MM.1S (cell line): ENCODE measurements at regions not wholly inside any gene's neighbourhood (a gene's known extent, or its start where the extent isn't known, plus 50 kb on each side); places are given as distances from the start of the nearest gene placed in this dataset.

Source experiments
- DNase-seq: peaks from one replicate; pipeline ENCODE4 v3.0.0-alpha.2; 2015
- H2AFZ ChIP-seq: fragments of 300-600 bp; sonication (generic); 2 replicates; pipeline ENCODE4 v1.6.0; 2016; ENCODE audit warnings: antibody characterized with exemption, low read length
- H3F3A ChIP-seq: fragments of 300-600 bp; sonication (generic); 2 replicates; pipeline ENCODE4 v1.6.1; 2016; ENCODE audit warnings: mild to moderate bottlenecking, antibody characterized with exemption, low read length, moderate library complexity, mixed read lengths; ENCODE audit not compliant: insufficient read depth
- H3K27ac ChIP-seq: fragments of 300-600 bp; sonication (generic); 2 replicates; pipeline ENCODE4 v1.5.1; 2016; ENCODE audit warnings: mild to moderate bottlenecking, low read length
- H3K27me3 ChIP-seq: fragments of 300-600 bp; sonication (generic); replicated peaks from 2 replicates; pipeline ENCODE4 v1.6.0; 2016; ENCODE audit warnings: low read length; ENCODE audit not compliant: insufficient read depth
- H3K36me3 ChIP-seq: fragments of 300-600 bp; sonication (generic); replicated peaks from 2 replicates; pipeline ENCODE4 v1.6.1; 2016; ENCODE audit warnings: mild to moderate bottlenecking, low read length, mixed read lengths; ENCODE audit not compliant: insufficient read depth
- H3K4me1 ChIP-seq: fragments of 300-600 bp; sonication (generic); 2 replicates; pipeline ENCODE4 v1.6.1; 2016; ENCODE audit warnings: low read length, mixed read lengths
- H3K4me2 ChIP-seq: fragments of 300-600 bp; sonication (generic); 2 replicates; pipeline ENCODE4 v1.6.0; 2016; ENCODE audit warnings: low read depth, low read length
- H3K4me3 ChIP-seq: fragments of 300-600 bp; sonication (generic); 2 replicates; pipeline ENCODE4 v1.5.1; 2016; ENCODE audit warnings: low read length, mixed read lengths
- H3K79me2 ChIP-seq: fragments of 300-600 bp; sonication (generic); 2 replicates; pipeline ENCODE4 v1.6.1; 2016; ENCODE audit warnings: mixed run types, low read length, mixed read lengths
- H3K9ac ChIP-seq: fragments of 300-600 bp; sonication (generic); 2 replicates; pipeline ENCODE4 v1.6.1; 2016; ENCODE audit warnings: low read length, mixed read lengths
- H3K9me2 ChIP-seq: fragments of 300-600 bp; sonication (generic); replicated peaks from 2 replicates; pipeline ENCODE4 v1.6.1; 2016; ENCODE audit warnings: mild to moderate bottlenecking, low read length, mixed read lengths; ENCODE audit not compliant: insufficient read depth
- H3K9me3 ChIP-seq: fragments of 300-600 bp; sonication (generic); replicated peaks from 2 replicates; pipeline ENCODE4 v1.6.1; 2016; ENCODE audit warnings: mild to moderate bottlenecking, low read length, mixed read lengths; ENCODE audit not compliant: insufficient read depth
- H4K20me1 ChIP-seq: fragments of 300-600 bp; sonication (generic); 2 replicates; pipeline ENCODE4 v1.6.1; 2016; ENCODE audit warnings: mild to moderate bottlenecking, low read length, moderate library complexity, mixed read lengths; ENCODE audit not compliant: insufficient read depth
- EZH2 ChIP-seq: fragments of 300-600 bp; sonication (generic); optimal IDR thresholded peaks from 2 replicates; pipeline ENCODE3; 2017; ENCODE audit warnings: low read depth, mild to moderate bottlenecking, antibody characterized with exemption, low read length, mixed read lengths
- EZH2phosphoT487 ChIP-seq: fragments of 300-600 bp; sonication (generic); IDR thresholded peaks from 2 replicates; pipeline ENCODE4 v1.6.1; 2018; ENCODE audit warnings: antibody characterized with exemption, low read length
- TF ChIP-seq, protein P1 (sequence below): fragments of 300-600 bp; sonication (generic); IDR thresholded peaks from 2 replicates; pipeline ENCODE4 v1.5.1; 2016; ENCODE audit warnings: antibody characterized with exemption, low read length, mixed read lengths

DNA sequence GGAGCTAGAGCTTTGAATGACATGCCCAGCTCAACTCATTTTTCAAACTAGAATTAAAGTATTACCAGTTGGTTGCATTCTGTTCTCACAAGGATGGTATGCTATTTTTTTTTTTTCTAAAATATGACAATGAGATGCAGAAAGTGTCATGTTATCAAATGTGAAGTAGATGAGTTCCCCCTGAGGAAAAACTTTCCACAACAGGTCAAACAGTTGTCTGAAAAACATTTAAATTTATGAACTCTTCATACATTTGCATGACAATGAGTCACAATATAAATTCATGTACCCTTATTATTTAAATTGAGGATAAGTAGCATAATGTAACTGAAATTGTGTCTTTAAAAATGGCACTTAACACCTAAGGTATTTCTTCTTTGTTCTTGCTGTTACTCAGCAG is 1720.5 kb upstream of the NUDT12 start:
- Histone ChIP-seq H3K27ac (no peak overlapping the region), H3K9me3 (no peaks in the 10 kb centered on the region), H3F3A (no peaks in the 10 kb centered on the region), H3K36me3 (no peaks in the 10 kb centered on the region), H3K9me2 (no peaks in the 10 kb centered on the region), H3K4me2 (no peak overlapping the region), H3K27me3 (no peaks in the 10 kb centered on the region), H4K20me1 (no peaks in the 10 kb centered on the region), H3K4me1 (no peaks in the 10 kb centered on the region), H3K9ac (no peak overlapping the region), H3K4me3 (no peak overlapping the region), H2AFZ (no peak overlapping the region), H3K79me2 (no peaks in the 10 kb centered on the region)
- TF ChIP-seq EZH2phosphoT487, result no peak
- TF ChIP-seq EZH2, result no peak
- TF ChIP-seq, protein P1, sequence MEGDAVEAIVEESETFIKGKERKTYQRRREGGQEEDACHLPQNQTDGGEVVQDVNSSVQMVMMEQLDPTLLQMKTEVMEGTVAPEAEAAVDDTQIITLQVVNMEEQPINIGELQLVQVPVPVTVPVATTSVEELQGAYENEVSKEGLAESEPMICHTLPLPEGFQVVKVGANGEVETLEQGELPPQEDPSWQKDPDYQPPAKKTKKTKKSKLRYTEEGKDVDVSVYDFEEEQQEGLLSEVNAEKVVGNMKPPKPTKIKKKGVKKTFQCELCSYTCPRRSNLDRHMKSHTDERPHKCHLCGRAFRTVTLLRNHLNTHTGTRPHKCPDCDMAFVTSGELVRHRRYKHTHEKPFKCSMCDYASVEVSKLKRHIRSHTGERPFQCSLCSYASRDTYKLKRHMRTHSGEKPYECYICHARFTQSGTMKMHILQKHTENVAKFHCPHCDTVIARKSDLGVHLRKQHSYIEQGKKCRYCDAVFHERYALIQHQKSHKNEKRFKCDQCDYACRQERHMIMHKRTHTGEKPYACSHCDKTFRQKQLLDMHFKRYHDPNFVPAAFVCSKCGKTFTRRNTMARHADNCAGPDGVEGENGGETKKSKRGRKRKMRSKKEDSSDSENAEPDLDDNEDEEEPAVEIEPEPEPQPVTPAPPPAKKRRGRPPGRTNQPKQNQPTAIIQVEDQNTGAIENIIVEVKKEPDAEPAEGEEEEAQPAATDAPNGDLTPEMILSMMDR, result no peak
- no peak for DNase-seq

DNA sequence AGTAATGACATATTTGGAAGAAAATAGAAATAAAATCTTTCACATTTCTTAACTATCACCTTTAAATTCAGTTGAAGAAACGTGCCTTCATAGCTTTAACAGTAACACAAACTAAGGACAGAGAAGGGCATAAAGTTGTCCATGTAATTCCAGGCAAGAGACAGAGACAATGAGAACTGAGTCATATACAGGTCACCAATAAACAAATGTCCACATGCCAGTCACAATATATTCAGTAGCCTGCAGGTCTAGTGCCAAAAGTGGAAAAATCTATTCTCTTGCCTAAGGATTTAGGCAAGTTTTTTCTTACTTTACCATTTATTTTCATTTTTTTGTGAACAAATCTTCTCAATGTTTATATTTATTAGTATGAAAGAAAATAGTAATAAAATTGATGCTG is 1711.5 kb upstream of the NUDT12 start:
- H3K4me1 ChIP-seq, result no peaks in the 10 kb centered on the region
- H3K36me3 ChIP-seq, result no peaks in the 10 kb centered on the region
- no peak overlapping the region for H3K4me3 ChIP-seq
- no peaks in the 10 kb centered on the region for H3K27me3 ChIP-seq
- H2AFZ ChIP-seq, result no peak overlapping the region
- TF ChIP-seq, protein P1, result no peak
- TF ChIP-seq EZH2phosphoT487 (no peak), EZH2 (no peak)
- H4K20me1 ChIP-seq, result no peaks in the 10 kb centered on the region
- no peaks in the 10 kb centered on the region for H3K9me3 ChIP-seq
- no peaks in the 10 kb centered on the region for H3F3A ChIP-seq
- H3K79me2 ChIP-seq, result no peaks in the 10 kb centered on the region
- no peaks in the 10 kb centered on the region for H3K9me2 ChIP-seq
- no peak overlapping the region for H3K27ac ChIP-seq
- H3K4me2 ChIP-seq, result no peak overlapping the region
- DNase-seq, result no peak
- no peak overlapping the region for H3K9ac ChIP-seq

DNA sequence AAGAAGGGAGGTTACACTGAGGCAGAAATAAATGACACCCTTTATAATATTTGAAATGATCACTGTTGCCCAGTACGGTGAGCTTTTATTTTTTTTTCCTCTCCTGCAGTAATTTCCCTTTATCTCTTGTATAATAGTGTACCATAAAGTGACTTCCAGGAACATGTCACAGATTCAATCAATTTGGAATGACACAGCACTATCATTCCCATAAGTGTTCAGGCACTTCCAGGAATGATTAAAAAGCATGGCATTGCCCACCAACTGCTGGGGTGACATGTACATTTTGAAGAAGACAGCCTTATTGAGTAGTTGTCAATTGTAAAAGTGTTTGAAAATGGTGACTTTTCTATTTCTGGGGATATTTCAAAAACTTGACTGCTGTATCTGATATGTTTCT is 1700.9 kb upstream of the NUDT12 start:
- H3K27me3 ChIP-seq, result no peaks in the 10 kb centered on the region
- H3K27ac ChIP-seq, result no peak overlapping the region
- TF ChIP-seq EZH2, result no peak
- no peak for TF ChIP-seq EZH2phosphoT487
- TF ChIP-seq, protein P1, result no peak
- H3K9me2 ChIP-seq, result no peaks in the 10 kb centered on the region
- H4K20me1 ChIP-seq, result no peaks in the 10 kb centered on the region
- H3K79me2 ChIP-seq, result no peaks in the 10 kb centered on the region
- H3K9ac ChIP-seq, result no peak overlapping the region
- DNase-seq, result no peak
- H3K4me2 ChIP-seq, result no peak overlapping the region
- H2AFZ ChIP-seq, result no peak overlapping the region
- no peaks in the 10 kb centered on the region for H3K36me3 ChIP-seq
- no peaks in the 10 kb centered on the region for H3F3A ChIP-seq
- H3K4me3 ChIP-seq, result no peak overlapping the region
- no peaks in the 10 kb centered on the region for H3K9me3 ChIP-seq
- no peaks in the 10 kb centered on the region for H3K4me1 ChIP-seq
